ENCODE measurements at regions not wholly inside any gene's neighbourhood (a gene's known extent, or its start where the extent isn't known, plus 50 kb on each side); places are given as distances from the start of the nearest gene placed in this dataset.

DNA sequence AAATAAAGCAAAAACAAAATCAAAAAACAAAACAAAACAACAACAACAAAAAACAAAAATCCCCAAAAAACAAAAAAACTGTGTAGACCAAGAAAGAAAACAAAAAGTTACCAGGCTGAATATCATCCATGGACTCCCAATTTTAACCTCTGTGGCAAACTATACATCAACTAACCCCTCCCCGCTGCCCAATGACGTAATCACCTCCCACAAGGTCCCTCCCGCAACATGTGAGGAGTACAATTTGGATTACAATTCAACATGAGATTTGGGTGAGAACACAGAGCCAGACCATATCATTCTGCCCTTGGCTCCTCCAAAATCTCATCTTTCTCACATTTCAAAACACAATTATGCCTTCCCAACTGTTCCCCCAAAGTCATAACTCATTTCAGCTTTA is 179.8 kb downstream of the DERA start:
- DNase-seq (ENCODE audit: low read depth), result no peak
- no peak for TF ChIP-seq CTCF (IDR thresholded peaks at IDR 0.05; ENCODE audit: insufficient read depth, low read depth, low read length)
- ChIA-PET POLR2A (no interaction called here), CTCF (no interaction called here)
- H3K36me3 ChIP-seq (ENCODE audit: control insufficient read depth, insufficient read depth, low read length), result no peaks in the 10 kb centered on the region
- no peak overlapping the region for H3K4me3 ChIP-seq (ENCODE audit: low read depth, low read length)
- no peaks in the 10 kb centered on the region for H3K27me3 ChIP-seq (ENCODE audit: control insufficient read depth, insufficient read depth, low read length)

GRCh38 chr12:16088421-16088820 is 177.3 kb downstream of the DERA start:
- no peak for TF ChIP-seq CTCF (IDR thresholded peaks at IDR 0.05; ENCODE audit: insufficient read depth, low read depth, low read length)
- CTCF ChIA-PET, result no interaction called here
- no peak overlapping the region for H3K4me3 ChIP-seq (ENCODE audit: low read depth, low read length)

More at GRCh38 chr12:16088421-16088820, 177.3 kb downstream of the DERA start:
- POLR2A ChIA-PET, result no interaction called here
- no peaks in the 10 kb centered on the region for H3K36me3 ChIP-seq (ENCODE audit: control insufficient read depth, insufficient read depth, low read length)
- no peaks in the 10 kb centered on the region for H3K27me3 ChIP-seq (ENCODE audit: control insufficient read depth, insufficient read depth, low read length)
- no peak for DNase-seq (ENCODE audit: low read depth)
